H9 (cell line): ENCODE measurements at regions not wholly inside any gene's neighbourhood (a gene's known extent, or its start where the extent isn't known, plus 50 kb on each side); places are given as distances from the start of the nearest gene placed in this dataset.

Experiments used
- DNase-seq: peaks from one replicate; pipeline ENCODE4 v3.0.0-alpha.2; 2017
- H2AFZ ChIP-seq: one replicate; pipeline ENCODE4 v1.6.1; 2013; ENCODE audit warnings: mild to moderate bottlenecking, low read length, control low read depth, moderate library complexity
- H2AK5ac ChIP-seq: 2 replicates; pipeline ENCODE4 v1.6.1; 2013; ENCODE audit warnings: low read length, control low read depth, mixed read lengths; ENCODE audit not compliant: insufficient read length
- H2BK120ac ChIP-seq: one replicate; pipeline ENCODE4 v1.6.1; 2013; ENCODE audit warnings: low read depth, mild to moderate bottlenecking, low read length, control low read depth, inconsistent platforms; ENCODE audit not compliant: poor library complexity, severe bottlenecking
- H2BK12ac ChIP-seq: 2 replicates; pipeline ENCODE4 v1.6.1; 2013; ENCODE audit warnings: low read length, control low read depth, mixed read lengths, low read depth; ENCODE audit not compliant: insufficient read length
- H2BK15ac ChIP-seq: 2 replicates; pipeline ENCODE4 v1.6.1; 2013; ENCODE audit warnings: low read depth, low read length, control low read depth
- H2BK20ac ChIP-seq: one replicate; pipeline ENCODE4 v1.6.1; 2013; ENCODE audit warnings: low read depth, mild to moderate bottlenecking, low read length, control low read depth, inconsistent platforms; ENCODE audit not compliant: poor library complexity, severe bottlenecking
- H2BK5ac ChIP-seq: 2 replicates; pipeline ENCODE4 v1.6.1; 2013; ENCODE audit warnings: low read length, control low read depth, mixed read lengths; ENCODE audit not compliant: insufficient read length
- H3K14ac ChIP-seq: 2 replicates; pipeline ENCODE4 v1.6.1; 2013; ENCODE audit warnings: low read length, control low read depth; ENCODE audit not compliant: insufficient read depth
- H3K18ac ChIP-seq: 2 replicates; pipeline ENCODE4 v1.6.1; 2013; ENCODE audit warnings: low read depth, mild to moderate bottlenecking, mixed read lengths, low read length, control low read depth; ENCODE audit not compliant: insufficient read length
- H3K23ac ChIP-seq: 2 replicates; pipeline ENCODE4 v1.6.1; 2013; ENCODE audit warnings: low read length, control low read depth, mixed read lengths, low read depth; ENCODE audit not compliant: insufficient read length
- H3K23me2 ChIP-seq: 2 replicates; pipeline ENCODE4 v1.6.1; 2013; ENCODE audit warnings: low read depth, mild to moderate bottlenecking, mixed read lengths, low read length, control low read depth; ENCODE audit not compliant: insufficient read length, poor library complexity, severe bottlenecking
- H3K27ac ChIP-seq: 2 replicates; pipeline ENCODE4 v1.5.1; 2013; ENCODE audit warnings: low read length, control low read depth, mixed read lengths, low read depth; ENCODE audit not compliant: insufficient read length
- H3K27me3 ChIP-seq: 2 replicates; pipeline ENCODE4 v1.6.1; 2013; ENCODE audit warnings: low read length, control low read depth, inconsistent platforms; ENCODE audit not compliant: insufficient read depth
- H3K4ac ChIP-seq: 2 replicates; pipeline ENCODE4 v1.6.1; 2013; ENCODE audit warnings: low read depth, mild to moderate bottlenecking, control low read depth, inconsistent platforms, low read length, moderate library complexity
- H3K4me1 ChIP-seq: 2 replicates; pipeline ENCODE4 v1.6.1; 2013; ENCODE audit warnings: low read length, control low read depth, inconsistent platforms; ENCODE audit not compliant: insufficient read depth
- H3K4me2 ChIP-seq: 2 replicates; pipeline ENCODE4 v1.6.1; 2013; ENCODE audit warnings: low read length, control low read depth, mixed read lengths; ENCODE audit not compliant: insufficient read length, insufficient read depth
- H3K56ac ChIP-seq: 2 replicates; pipeline ENCODE4 v1.6.1; 2013; ENCODE audit warnings: low read depth, mild to moderate bottlenecking, mixed read lengths, low read length, control low read depth; ENCODE audit not compliant: insufficient read length
- H3K79me1 ChIP-seq: 2 replicates; pipeline ENCODE4 v1.6.1; 2013; ENCODE audit warnings: low read depth, mild to moderate bottlenecking, moderate library complexity, low read length, control low read depth, inconsistent platforms; ENCODE audit not compliant: insufficient read depth, poor library complexity, severe bottlenecking
- H3K79me2 ChIP-seq: 2 replicates; pipeline ENCODE4 v1.6.1; 2013; ENCODE audit warnings: low read length, control low read depth, inconsistent platforms; ENCODE audit not compliant: insufficient read depth
- H3K9ac ChIP-seq: 2 replicates; pipeline ENCODE4 v1.6.1; 2013; ENCODE audit warnings: low read length, control low read depth, mixed read lengths; ENCODE audit not compliant: insufficient read length; ENCODE audit errors: extremely low read depth
- H3K9me3 ChIP-seq: one replicate; pipeline ENCODE4 v1.6.1; 2013; ENCODE audit warnings: low read depth, low read length, inconsistent platforms; ENCODE audit not compliant: control insufficient read depth
- H3T11ph ChIP-seq: one replicate; pipeline ENCODE4 v1.6.1; 2013; ENCODE audit warnings: mild to moderate bottlenecking, low read length, control low read depth, inconsistent platforms
- H4K20me1 ChIP-seq: one replicate; pipeline ENCODE4 v1.6.1; 2013; ENCODE audit not compliant: control insufficient read depth, insufficient read length, insufficient read depth
- H4K5ac ChIP-seq: 2 replicates; pipeline ENCODE4 v1.6.1; 2013; ENCODE audit warnings: low read depth, mild to moderate bottlenecking, mixed read lengths, low read length, control low read depth; ENCODE audit not compliant: insufficient read length
- H4K8ac ChIP-seq: replicated peaks from 2 replicates; pipeline ENCODE4 v1.6.1; 2013; ENCODE audit warnings: low read length, control low read depth, mixed read lengths, low read depth; ENCODE audit not compliant: insufficient read length
- H4K91ac ChIP-seq: 2 replicates; pipeline ENCODE4 v1.6.1; 2013; ENCODE audit warnings: low read depth, mild to moderate bottlenecking, moderate library complexity, mixed read lengths, low read length, control low read depth; ENCODE audit not compliant: insufficient read length
- H3K27ac Mint-ChIP-seq, 3 experiments: 2 replicates in 2 of 3; 3 replicates in 1 of 3; pipeline ENCODE4 v1.8.0; 2020 to 2021; ENCODE audit warnings: mixed read lengths in 3 of 3, mild to moderate bottlenecking in 1 of 3, moderate library complexity in 1 of 3
- H3K27me3 Mint-ChIP-seq: 2 replicates; pipeline ENCODE4 v1.8.0; 2021; ENCODE audit warnings: low read depth, mild to moderate bottlenecking, moderate library complexity, mixed read lengths
- H3K36me3 Mint-ChIP-seq, 3 experiments: 2 replicates in 2 of 3; 3 replicates in 1 of 3; pipeline ENCODE4 v1.8.0; 2020 to 2021; ENCODE audit warnings: low read depth in 3 of 3, mixed read lengths in 3 of 3; ENCODE audit not compliant: insufficient read depth in 1 of 3
- H3K4me1 Mint-ChIP-seq, 2 experiments: 2 replicates each; pipeline ENCODE4 v1.8.0; 2020; ENCODE audit warnings: mixed read lengths in 2 of 2
- H3K4me3 Mint-ChIP-seq, 2 experiments: 2 replicates in 1 of 2; 3 replicates in 1 of 2; pipeline ENCODE4 v1.8.0; 2020 to 2021; ENCODE audit warnings: mild to moderate bottlenecking in 2 of 2, mixed read lengths in 2 of 2, moderate library complexity in 1 of 2
- H3K9me3 Mint-ChIP-seq, 2 experiments: 2 replicates in 1 of 2; 3 replicates in 1 of 2; pipeline ENCODE4 v1.8.0; 2020; ENCODE audit warnings: mild to moderate bottlenecking in 2 of 2, mixed read lengths in 2 of 2, moderate library complexity in 1 of 2
- WGBS: extraction: QIAGEN DNeasy Blood & Tissue Kit; methylation state at CpG from one replicate; pipeline ENCODE4 v1.1.7; 2013; ENCODE audit warnings: missing lambda C conversion rate, low lambda C conversion rate, mixed read lengths; ENCODE audit not compliant: insufficient read length; ENCODE audit errors: extremely low coverage; 5-methylcytosine and 5-hydroxymethylcytosine counted together
- TF ChIP-seq, protein P1 (sequence below): fragments of 200-600 bp; sonication (generic); conservative IDR thresholded peaks from 3 replicates; pipeline ENCODE4 v1.8.0; 2021; ENCODE audit warnings: antibody characterized with exemption, mild to moderate bottlenecking

GRCh38 chr3:67312155-67312554, 314.0 kb downstream of the KBTBD8 start:
- Histone ChIP-seq H3K79me2 (no peaks in the 10 kb centered on the region), H4K91ac (no peak overlapping the region), H3T11ph (no peak overlapping the region), H4K20me1 (no peaks in the 10 kb centered on the region), H3K79me1 (no peaks in the 10 kb centered on the region), H2AK5ac (no peak overlapping the region), H3K14ac (no peak overlapping the region), H3K27me3 (no peaks in the 10 kb centered on the region), H2BK12ac (no peak overlapping the region), H3K9me3 (no peaks in the 10 kb centered on the region), H3K18ac (no peak overlapping the region), H2BK20ac (no peak overlapping the region), H2BK15ac (no peak overlapping the region), H3K23me2 (no peaks in the 10 kb centered on the region), H3K4me2 (no peak overlapping the region), H2BK5ac (no peak overlapping the region), H2BK120ac (no peak overlapping the region), H4K5ac (no peak overlapping the region), H2AFZ (no peak overlapping the region), H3K4ac (no peak overlapping the region), H3K9ac (no peak overlapping the region), H3K56ac (no peak overlapping the region), H3K23ac (no peak overlapping the region), H3K4me1 (no peaks in the 10 kb centered on the region), H4K8ac (no peak overlapping the region), H3K27ac (no peak overlapping the region)
- WGBS, result no CpG with 5 or more reads among the region's 3 CpGs
- H3K27ac Mint-ChIP-seq, result no peak overlapping the region
- H3K27me3 Mint-ChIP-seq, result no peaks in the 10 kb centered on the region
- no peaks in the 10 kb centered on the region for H3K9me3 Mint-ChIP-seq
- no peak for DNase-seq
- no peaks in the 10 kb centered on the region for H3K36me3 Mint-ChIP-seq
- TF ChIP-seq, protein P1, sequence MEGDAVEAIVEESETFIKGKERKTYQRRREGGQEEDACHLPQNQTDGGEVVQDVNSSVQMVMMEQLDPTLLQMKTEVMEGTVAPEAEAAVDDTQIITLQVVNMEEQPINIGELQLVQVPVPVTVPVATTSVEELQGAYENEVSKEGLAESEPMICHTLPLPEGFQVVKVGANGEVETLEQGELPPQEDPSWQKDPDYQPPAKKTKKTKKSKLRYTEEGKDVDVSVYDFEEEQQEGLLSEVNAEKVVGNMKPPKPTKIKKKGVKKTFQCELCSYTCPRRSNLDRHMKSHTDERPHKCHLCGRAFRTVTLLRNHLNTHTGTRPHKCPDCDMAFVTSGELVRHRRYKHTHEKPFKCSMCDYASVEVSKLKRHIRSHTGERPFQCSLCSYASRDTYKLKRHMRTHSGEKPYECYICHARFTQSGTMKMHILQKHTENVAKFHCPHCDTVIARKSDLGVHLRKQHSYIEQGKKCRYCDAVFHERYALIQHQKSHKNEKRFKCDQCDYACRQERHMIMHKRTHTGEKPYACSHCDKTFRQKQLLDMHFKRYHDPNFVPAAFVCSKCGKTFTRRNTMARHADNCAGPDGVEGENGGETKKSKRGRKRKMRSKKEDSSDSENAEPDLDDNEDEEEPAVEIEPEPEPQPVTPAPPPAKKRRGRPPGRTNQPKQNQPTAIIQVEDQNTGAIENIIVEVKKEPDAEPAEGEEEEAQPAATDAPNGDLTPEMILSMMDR, result no peak
- H3K4me1 Mint-ChIP-seq, result peaks cover 11 to 14% of the 10 kb centered on the region in 2 experiments
- H3K4me3 Mint-ChIP-seq, result no peak overlapping the region
